ENCODE measurements at regions not wholly inside any gene's neighbourhood (a gene's known extent, or its start where the extent isn't known, plus 50 kb on each side); places are given as distances from the start of the nearest gene placed in this dataset.

GRCh38 chr4:120636120-120636630 is 286.4 kb downstream of the PRDM5 start:
- Histone ChIP-seq H3K36me3 (no peaks in the 10 kb centered on the region), H3K27ac (no peak overlapping the region), H3K4me3 (no peak overlapping the region), H3K9me3 (no peaks in the 10 kb centered on the region), H3K4me1 (no peaks in the 10 kb centered on the region), H3K27me3 (no peaks in the 10 kb centered on the region)
- in situ Hi-C loops (cut with MboI; ENCODE audit: low sequenced_read_pairs in 4 of 4): no loop called here
- intact Hi-C loops (cut with DNase I; ENCODE audit: low total_unique reads): no loop called here
- TF ChIP-seq CTCF (IDR thresholded peaks at IDR 0.05 in 4 of 5, conservative IDR thresholded peaks at IDR 0.05 in 1 of 5) (no peak), POLR2A (IDR thresholded peaks at IDR 0.05) (no peak)
- DNase-seq (no peak), ATAC-seq (no peak)

- Histone ChIP-seq H3K27ac (no peak overlapping the region), H3K27me3 (no peaks in the 10 kb centered on the region), H3K4me3 (no peak overlapping the region), H3K36me3 (no peaks in the 10 kb centered on the region), H3K9me3 (no peaks in the 10 kb centered on the region), H3K4me1 (no peaks in the 10 kb centered on the region)
- in situ Hi-C loops (cut with MboI; ENCODE audit: low sequenced_read_pairs in 4 of 4) (no loop called here), intact Hi-C loops (cut with DNase I; ENCODE audit: low total_unique reads) (no loop called here)
- DNase-seq (no peak), ATAC-seq (no peak)
- no peak for TF ChIP-seq CTCF (IDR thresholded peaks at IDR 0.05 in 4 of 5, conservative IDR thresholded peaks at IDR 0.05 in 1 of 5)
- TF ChIP-seq POLR2A (IDR thresholded peaks at IDR 0.05): no peak
These were observed 288.7 kb downstream of the PRDM5 start for GRCh38 chr4:120633810-120634209.

GRCh38 chr4:120630427-120630826 is 292.1 kb downstream of the PRDM5 start:
- TF ChIP-seq CTCF (IDR thresholded peaks at IDR 0.05 in 4 of 5, conservative IDR thresholded peaks at IDR 0.05 in 1 of 5) (no peak), POLR2A (IDR thresholded peaks at IDR 0.05) (no peak)
- Histone ChIP-seq H3K36me3 (no peaks in the 10 kb centered on the region), H3K4me1 (no peaks in the 10 kb centered on the region), H3K4me3 (no peak overlapping the region), H3K27me3 (no peaks in the 10 kb centered on the region), H3K9me3 (no peaks in the 10 kb centered on the region), H3K27ac (no peak overlapping the region)
- DNase-seq (no peak), ATAC-seq (no peak)
- intact Hi-C loops (cut with DNase I; ENCODE audit: low total_unique reads): no loop called here
- in situ Hi-C loops (cut with MboI; ENCODE audit: low sequenced_read_pairs in 4 of 4): no loop called here

- no peak overlapping the region for H3K4me3 ChIP-seq
- in situ Hi-C loops (cut with MboI; ENCODE audit: low sequenced_read_pairs in 4 of 4) (no loop called here), intact Hi-C loops (cut with DNase I; ENCODE audit: low total_unique reads) (no loop called here)
- no peaks in the 10 kb centered on the region for H3K36me3 ChIP-seq
- no peak overlapping the region for H3K27ac ChIP-seq
- DNase-seq (no peak), ATAC-seq (no peak)
- no peaks in the 10 kb centered on the region for H3K27me3 ChIP-seq
- no peaks in the 10 kb centered on the region for H3K4me1 ChIP-seq
- TF ChIP-seq POLR2A (IDR thresholded peaks at IDR 0.05) (no peak), CTCF (IDR thresholded peaks at IDR 0.05 in 4 of 5, conservative IDR thresholded peaks at IDR 0.05 in 1 of 5) (no peak)
- no peaks in the 10 kb centered on the region for H3K9me3 ChIP-seq
These were observed 292.9 kb downstream of the PRDM5 start for GRCh38 chr4:120629546-120630108.

GRCh38 chr4:120622601-120623000 is 299.9 kb downstream of the PRDM5 start:
- in situ Hi-C loops (cut with MboI; ENCODE audit: low sequenced_read_pairs in 4 of 4): no loop called here
- DNase-seq (no peak), ATAC-seq (no peak)
- intact Hi-C loops (cut with DNase I; ENCODE audit: low total_unique reads): no loop called here
- H3K9me3 ChIP-seq: no peaks in the 10 kb centered on the region
- no peak overlapping the region for H3K27ac ChIP-seq
- no peak overlapping the region for H3K4me3 ChIP-seq
- no peaks in the 10 kb centered on the region for H3K4me1 ChIP-seq
- no peak for TF ChIP-seq CTCF (IDR thresholded peaks at IDR 0.05 in 4 of 5, conservative IDR thresholded peaks at IDR 0.05 in 1 of 5)
- no peak for TF ChIP-seq POLR2A (IDR thresholded peaks at IDR 0.05)
- H3K27me3 ChIP-seq: no peaks in the 10 kb centered on the region
- H3K36me3 ChIP-seq: no peaks in the 10 kb centered on the region
